ENCODE measurements at regions not wholly inside any gene's neighbourhood (a gene's known extent, or its start where the extent isn't known, plus 50 kb on each side); places are given as distances from the start of the nearest gene placed in this dataset.
A peak's percentile ranks its signal among the peaks of the same experiment; 100 is the strongest.
"Not testable (repeated sequence)": the region's sequence is repeated elsewhere in the genome, so short reads cannot be mapped to it uniquely, and the experiment has no call there.

GRCh38 chr5:72688916-72689315, 127.5 kb upstream of the TNPO1 start:
- DNase-seq (ENCODE audit: extremely low spot score), result no peak
- ChIA-PET POLR2A (no interaction called here), CTCF (interaction anchor here (0.7 kb wide), 1 partner anchor 32 kb away, joined by 3 read pairs; no protein-coding TSS in a partner anchor)
- TF ChIP-seq HDGF (IDR thresholded peaks at IDR 0.05; ENCODE audit: borderline replicate concordance), result no peak
- TF ChIP-seq NFRKB (IDR thresholded peaks at IDR 0.05), result no peak
- no peak for TF ChIP-seq TARDBP (IDR thresholded peaks at IDR 0.05)
- TF ChIP-seq FOXM1 (IDR thresholded peaks at IDR 0.05; ENCODE audit: borderline replicate concordance), result no peak

GRCh38 chr5:72687288-72687687, 129.2 kb upstream of the TNPO1 start:
- TF ChIP-seq FOXK2 (IDR thresholded peaks at IDR 0.05) (no peak), ZNF384 (IDR thresholded peaks at IDR 0.05) (no peak), FOXA1 (IDR thresholded peaks at IDR 0.05) (no peak)
- POLR2A ChIA-PET, result no interaction called here
- CTCF ChIA-PET, result no interaction called here

GRCh38 chr5:72682561-72682960, 133.9 kb upstream of the TNPO1 start:
- DNase-seq (ENCODE audit: extremely low spot score), result no peak
- ChIA-PET POLR2A (no interaction called here), CTCF (no interaction called here)
- no peak for TF ChIP-seq ARNT (IDR thresholded peaks at IDR 0.05)
- no peak for TF ChIP-seq FOXK2 (IDR thresholded peaks at IDR 0.05)
- no peak for TF ChIP-seq LEF1 (IDR thresholded peaks at IDR 0.05; ENCODE audit: borderline replicate concordance)
- no peak for TF ChIP-seq SP1 (IDR thresholded peaks at IDR 0.05)
- no peak for TF ChIP-seq HDGF (IDR thresholded peaks at IDR 0.05; ENCODE audit: borderline replicate concordance)
- TF ChIP-seq TARDBP (IDR thresholded peaks at IDR 0.05), result no peak
- TF ChIP-seq L3MBTL2 (conservative IDR thresholded peaks at IDR 0.05), result no peak
- no peak for TF ChIP-seq ZNF384 (IDR thresholded peaks at IDR 0.05)
- TF ChIP-seq FOXM1 (IDR thresholded peaks at IDR 0.05; ENCODE audit: borderline replicate concordance), result no peak
- TF ChIP-seq BHLHE40 (IDR thresholded peaks at IDR 0.05; ENCODE audit: borderline replicate concordance), result no peak
- TF ChIP-seq PKNOX1 (IDR thresholded peaks at IDR 0.05), result no peak
- TF ChIP-seq CTBP1 (IDR thresholded peaks at IDR 0.05; ENCODE audit: borderline replicate concordance), result no peak
- no peak for TF ChIP-seq ELF4 (IDR thresholded peaks at IDR 0.05)
- no peak for TF ChIP-seq NFRKB (IDR thresholded peaks at IDR 0.05)

More at GRCh38 chr5:72687288-72687687, 129.2 kb upstream of the TNPO1 start:
- no peak for DNase-seq (ENCODE audit: extremely low spot score)

- DNase-seq (ENCODE audit: extremely low spot score), result no peak
- CTCF ChIA-PET, result no interaction called here
- TF ChIP-seq SUZ12 (IDR thresholded peaks at IDR 0.05) (no peak), ZNF384 (IDR thresholded peaks at IDR 0.05) (no peak), BHLHE40 (IDR thresholded peaks at IDR 0.05; ENCODE audit: borderline replicate concordance) (no peak), TARDBP (IDR thresholded peaks at IDR 0.05) (no peak), FOXM1 (IDR thresholded peaks at IDR 0.05; ENCODE audit: borderline replicate concordance) (no peak), L3MBTL2 (conservative IDR thresholded peaks at IDR 0.05) (no peak), SP1 (IDR thresholded peaks at IDR 0.05) (no peak), LEF1 (IDR thresholded peaks at IDR 0.05; ENCODE audit: borderline replicate concordance) (no peak), FOXA1 (IDR thresholded peaks at IDR 0.05) (no peak), ELF4 (IDR thresholded peaks at IDR 0.05) (no peak), HDGF (IDR thresholded peaks at IDR 0.05; ENCODE audit: borderline replicate concordance) (no peak), ARNT (IDR thresholded peaks at IDR 0.05) (no peak)
- POLR2A ChIA-PET, result no interaction called here
These were observed 134.7 kb upstream of the TNPO1 start for GRCh38 chr5:72681781-72682180.

GRCh38 chr5:72677447-72677846, 139.0 kb upstream of the TNPO1 start:
- TF ChIP-seq SP1 (IDR thresholded peaks at IDR 0.05), result no peak
- TF ChIP-seq ELF4 (IDR thresholded peaks at IDR 0.05), result no peak
- TF ChIP-seq NFRKB (IDR thresholded peaks at IDR 0.05), result no peak
- TF ChIP-seq FOXK2 (IDR thresholded peaks at IDR 0.05), result no peak
- TF ChIP-seq TARDBP (IDR thresholded peaks at IDR 0.05), result no peak
- no peak for TF ChIP-seq ZNF384 (IDR thresholded peaks at IDR 0.05)
- no peak for TF ChIP-seq PKNOX1 (IDR thresholded peaks at IDR 0.05)
- no peak for TF ChIP-seq FOXM1 (IDR thresholded peaks at IDR 0.05; ENCODE audit: borderline replicate concordance)
- TF ChIP-seq SUZ12 (IDR thresholded peaks at IDR 0.05), result no peak
- TF ChIP-seq HDGF (IDR thresholded peaks at IDR 0.05; ENCODE audit: borderline replicate concordance), result no peak
- no peak for TF ChIP-seq LEF1 (IDR thresholded peaks at IDR 0.05; ENCODE audit: borderline replicate concordance)
- TF ChIP-seq BHLHE40 (IDR thresholded peaks at IDR 0.05; ENCODE audit: borderline replicate concordance), result no peak
- no peak for TF ChIP-seq ARNT (IDR thresholded peaks at IDR 0.05)
- TF ChIP-seq CTBP1 (IDR thresholded peaks at IDR 0.05; ENCODE audit: borderline replicate concordance), result no peak
- no peak for TF ChIP-seq L3MBTL2 (conservative IDR thresholded peaks at IDR 0.05)
- no peak for TF ChIP-seq FOXA1 (IDR thresholded peaks at IDR 0.05)
- ChIA-PET POLR2A (no interaction called here), CTCF (no interaction called here)
- DNase-seq (ENCODE audit: extremely low spot score), result no peak

GRCh38 chr5:72676831-72677230, 139.6 kb upstream of the TNPO1 start:
- POLR2A ChIA-PET; DNase-seq (ENCODE audit: extremely low spot score); CTCF ChIA-PET: not testable (repeated sequence)

- DNase-seq (ENCODE audit: extremely low spot score), result no peak
- ChIA-PET CTCF (interaction anchor here (0.7 kb wide), 1 partner anchor 545 kb away, joined by 3 read pairs; no protein-coding TSS in a partner anchor), POLR2A (no interaction called here)
- TF ChIP-seq BHLHE40 (IDR thresholded peaks at IDR 0.05; ENCODE audit: borderline replicate concordance) (no peak), PKNOX1 (IDR thresholded peaks at IDR 0.05) (peak; percentile 86)
These were observed 142.8 kb upstream of the TNPO1 start for GRCh38 chr5:72673623-72674022.

Data from HEK293T (cell line).